HepG2 (cell line): ENCODE measurements at regions not wholly inside any gene's neighbourhood (a gene's known extent, or its start where the extent isn't known, plus 50 kb on each side); places are given as distances from the start of the nearest gene placed in this dataset.

Experiments used
- DNMT3B ChIP-seq: conservative IDR thresholded peaks from 2 replicates; pipeline ENCODE4 v1.6.1; 2016; ENCODE audit warnings: missing biosample characterization, control low read depth
- EZH2 ChIP-seq: conservative IDR thresholded peaks from 2 replicates; pipeline ENCODE4 v1.6.1; 2012; ENCODE audit warnings: mild to moderate bottlenecking, low read depth, low read length, moderate library complexity
- MEF2D ChIP-seq: sonication (generic); formaldehyde crosslinking; IDR thresholded peaks from 2 replicates; pipeline ENCODE4 v1.5.1; 2020; ENCODE audit warnings: mild to moderate bottlenecking, missing genetic modification reagents
- RCOR2 ChIP-seq: IDR thresholded peaks from 2 replicates; pipeline ENCODE4 v1.6.1; 2016; ENCODE audit warnings: missing biosample characterization, missing genetic modification reagents
- REST ChIP-seq, 2 experiments: IDR thresholded peaks; 2 replicates each; pipeline ENCODE4 v1.6.1; 2011 to 2012; ENCODE audit warnings: low read length in 2 of 2, borderline replicate concordance in 1 of 2, low read depth in 1 of 2, mild to moderate bottlenecking in 1 of 2, moderate library complexity in 1 of 2
- TF ChIP-seq, protein P1 (sequence below): sonication (generic); formaldehyde crosslinking; IDR thresholded peaks from 2 replicates; pipeline ENCODE4 v1.8.0; 2022; ENCODE audit warnings: mild to moderate bottlenecking, missing genetic modification reagents, moderate library complexity
- TF ChIP-seq, protein P2 (sequence below): sonication (generic); formaldehyde crosslinking; IDR thresholded peaks from 2 replicates; pipeline ENCODE4 v1.8.1; 2023; ENCODE audit warnings: mild to moderate bottlenecking, missing genetic modification reagents
- TF ChIP-seq, protein P3 (sequence below): sonication (generic); formaldehyde crosslinking; IDR thresholded peaks from 2 replicates; pipeline ENCODE4 v1.5.0; 2020; ENCODE audit warnings: mild to moderate bottlenecking, missing genetic modification reagents, moderate library complexity

- TF ChIP-seq MEF2D (CRISPR knock-in tag) (no peak), DNMT3B (CRISPR knock-in tag) (no peak), RCOR2 (no peak), EZH2 (no peak), REST (IDR thresholded peaks at IDR 0.05; ENCODE audit: borderline replicate concordance in 1 of 2, low read depth in 1 of 2, low read length in 2 of 2) (no peak)
- TF ChIP-seq, protein P1, sequence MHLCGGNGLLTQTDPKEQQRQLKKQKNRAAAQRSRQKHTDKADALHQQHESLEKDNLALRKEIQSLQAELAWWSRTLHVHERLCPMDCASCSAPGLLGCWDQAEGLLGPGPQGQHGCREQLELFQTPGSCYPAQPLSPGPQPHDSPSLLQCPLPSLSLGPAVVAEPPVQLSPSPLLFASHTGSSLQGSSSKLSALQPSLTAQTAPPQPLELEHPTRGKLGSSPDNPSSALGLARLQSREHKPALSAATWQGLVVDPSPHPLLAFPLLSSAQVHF (CRISPR knock-in tag) = no peak
- TF ChIP-seq, protein P2, sequence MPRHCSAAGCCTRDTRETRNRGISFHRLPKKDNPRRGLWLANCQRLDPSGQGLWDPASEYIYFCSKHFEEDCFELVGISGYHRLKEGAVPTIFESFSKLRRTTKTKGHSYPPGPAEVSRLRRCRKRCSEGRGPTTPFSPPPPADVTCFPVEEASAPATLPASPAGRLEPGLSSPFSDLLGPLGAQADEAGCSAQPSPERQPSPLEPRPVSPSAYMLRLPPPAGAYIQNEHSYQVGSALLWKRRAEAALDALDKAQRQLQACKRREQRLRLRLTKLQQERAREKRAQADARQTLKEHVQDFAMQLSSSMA (CRISPR knock-in tag) = no peak
- TF ChIP-seq, protein P3, sequence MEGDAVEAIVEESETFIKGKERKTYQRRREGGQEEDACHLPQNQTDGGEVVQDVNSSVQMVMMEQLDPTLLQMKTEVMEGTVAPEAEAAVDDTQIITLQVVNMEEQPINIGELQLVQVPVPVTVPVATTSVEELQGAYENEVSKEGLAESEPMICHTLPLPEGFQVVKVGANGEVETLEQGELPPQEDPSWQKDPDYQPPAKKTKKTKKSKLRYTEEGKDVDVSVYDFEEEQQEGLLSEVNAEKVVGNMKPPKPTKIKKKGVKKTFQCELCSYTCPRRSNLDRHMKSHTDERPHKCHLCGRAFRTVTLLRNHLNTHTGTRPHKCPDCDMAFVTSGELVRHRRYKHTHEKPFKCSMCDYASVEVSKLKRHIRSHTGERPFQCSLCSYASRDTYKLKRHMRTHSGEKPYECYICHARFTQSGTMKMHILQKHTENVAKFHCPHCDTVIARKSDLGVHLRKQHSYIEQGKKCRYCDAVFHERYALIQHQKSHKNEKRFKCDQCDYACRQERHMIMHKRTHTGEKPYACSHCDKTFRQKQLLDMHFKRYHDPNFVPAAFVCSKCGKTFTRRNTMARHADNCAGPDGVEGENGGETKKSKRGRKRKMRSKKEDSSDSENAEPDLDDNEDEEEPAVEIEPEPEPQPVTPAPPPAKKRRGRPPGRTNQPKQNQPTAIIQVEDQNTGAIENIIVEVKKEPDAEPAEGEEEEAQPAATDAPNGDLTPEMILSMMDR = no peak
These were observed 277.0 kb upstream of the MAP2 start for GRCh38 chr2:209146682-209147320.
